Endodermal cell (in vitro differentiated cells): ENCODE measurements at regions not wholly inside any gene's neighbourhood (a gene's known extent, or its start where the extent isn't known, plus 50 kb on each side); places are given as distances from the start of the nearest gene placed in this dataset.

Experiments
- DNase-seq: peaks from one replicate; pipeline ENCODE4 v3.0.0-alpha.2; 2017
- H3K27ac ChIP-seq: 2 replicates; pipeline ENCODE4 v1.5.1; 2013; ENCODE audit warnings: mild to moderate bottlenecking, low read depth, low read length, moderate library complexity
- H3K27me3 ChIP-seq: 2 replicates; pipeline ENCODE4 v1.6.1; 2013; ENCODE audit warnings: mild to moderate bottlenecking, low read length, moderate library complexity; ENCODE audit not compliant: insufficient read depth, control insufficient read depth, poor library complexity, severe bottlenecking
- H3K36me3 ChIP-seq: 2 replicates; pipeline ENCODE4 v1.7.0; 2013; ENCODE audit warnings: mild to moderate bottlenecking, low read length, moderate library complexity; ENCODE audit not compliant: control insufficient read depth, insufficient read depth
- H3K4me1 ChIP-seq: one replicate; pipeline ENCODE4 v1.7.0; 2013; ENCODE audit warnings: low read length; ENCODE audit not compliant: control insufficient read depth, insufficient read depth
- H3K4me3 ChIP-seq: 2 replicates; pipeline ENCODE4 v1.5.1; 2013; ENCODE audit warnings: mild to moderate bottlenecking, low read length, moderate library complexity
- H3K9ac ChIP-seq: 2 replicates; pipeline ENCODE4 v1.6.1; 2013; ENCODE audit warnings: mild to moderate bottlenecking, low read length, moderate library complexity; ENCODE audit not compliant: poor library complexity, severe bottlenecking; ENCODE audit errors: extremely low read depth
- H3K9me3 ChIP-seq: 2 replicates; pipeline ENCODE4 v1.6.1; 2013; ENCODE audit warnings: mild to moderate bottlenecking, low read length, moderate library complexity; ENCODE audit not compliant: control insufficient read depth
- H3K27ac Mint-ChIP-seq: 2 replicates; pipeline ENCODE4 v1.8.0; 2020; ENCODE audit warnings: mixed read lengths
- H3K27me3 Mint-ChIP-seq: 2 replicates; pipeline ENCODE4 v1.8.0; 2021; ENCODE audit warnings: mild to moderate bottlenecking, mixed read lengths; ENCODE audit not compliant: insufficient read depth
- H3K36me3 Mint-ChIP-seq: 2 replicates; pipeline ENCODE4 v1.8.0; 2020; ENCODE audit warnings: low read depth, mixed read lengths
- H3K4me1 Mint-ChIP-seq: 2 replicates; pipeline ENCODE4 v1.8.0; 2020; ENCODE audit warnings: mixed read lengths
- H3K4me3 Mint-ChIP-seq: 2 replicates; pipeline ENCODE4 v1.8.0; 2020; ENCODE audit warnings: mild to moderate bottlenecking, moderate library complexity, mixed read lengths
- H3K9me3 Mint-ChIP-seq: 2 replicates; pipeline ENCODE4 v1.8.0; 2020; ENCODE audit warnings: mild to moderate bottlenecking, mixed read lengths
- CTCF ChIP-seq: fragments of 200-600 bp; sonication (generic); conservative IDR thresholded peaks from 2 replicates; pipeline ENCODE4 v1.5.0; 2021; ENCODE audit warnings: antibody characterized with exemption, mild to moderate bottlenecking
- WGBS, 2 experiments: methylation state at CpG; one replicate each; pipeline versions ENCODE4 v1.1.5 to v1.1.7; 2013; ENCODE audit warnings: missing lambda C conversion rate in 2 of 2, mixed read lengths in 1 of 2; ENCODE audit not compliant: insufficient coverage in 1 of 2, insufficient read length in 1 of 2; 5-methylcytosine and 5-hydroxymethylcytosine counted together

GRCh38 chr18:28652654-28653053 is 475.7 kb upstream of the CDH2 start:
- H3K27me3 Mint-ChIP-seq: no peaks in the 10 kb centered on the region
- no peaks in the 10 kb centered on the region for H3K9me3 Mint-ChIP-seq
- H3K36me3 Mint-ChIP-seq: no peaks in the 10 kb centered on the region
- Histone ChIP-seq H3K9me3 (no peaks in the 10 kb centered on the region), H3K36me3 (no peaks in the 10 kb centered on the region), H3K4me1 (no peaks in the 10 kb centered on the region), H3K4me3 (no peak overlapping the region), H3K27ac (no peak overlapping the region), H3K9ac (no peak overlapping the region), H3K27me3 (no peaks in the 10 kb centered on the region)
- no peak overlapping the region for H3K27ac Mint-ChIP-seq
- H3K4me3 Mint-ChIP-seq: no peak overlapping the region
- DNase-seq: no peak
- WGBS, 2 experiments: 94% methylated on average over 3 of the region's 3 CpGs
- TF ChIP-seq CTCF: no peak
- no peaks in the 10 kb centered on the region for H3K4me1 Mint-ChIP-seq

- Mint-ChIP-seq H3K4me3 (no peak overlapping the region), H3K27ac (no peak overlapping the region), H3K36me3 (no peaks in the 10 kb centered on the region), H3K9me3 (no peaks in the 10 kb centered on the region), H3K27me3 (no peaks in the 10 kb centered on the region), H3K4me1 (no peaks in the 10 kb centered on the region)
- 91 to 92% methylated on average over 8 to 12 of the region's 12 CpGs for WGBS, 2 experiments
- Histone ChIP-seq H3K9ac (no peak overlapping the region), H3K9me3 (no peaks in the 10 kb centered on the region), H3K4me3 (no peak overlapping the region), H3K27me3 (no peaks in the 10 kb centered on the region), H3K36me3 (no peaks in the 10 kb centered on the region), H3K27ac (no peak overlapping the region), H3K4me1 (no peaks in the 10 kb centered on the region)
- TF ChIP-seq CTCF: no peak
- no peak for DNase-seq
Measured at GRCh38 chr18:28651298-28651697, 474.4 kb upstream of the CDH2 start.

- TF ChIP-seq CTCF: no peak
- H3K27me3 ChIP-seq: no peaks in the 10 kb centered on the region
- no peak for DNase-seq
- H3K27me3 Mint-ChIP-seq: no peaks in the 10 kb centered on the region
- 93% methylated on average over 1 of the region's 2 CpGs; no CpG with 5 or more reads in 1 of the 2 experiments for WGBS, 2 experiments
- H3K27ac ChIP-seq: no peak overlapping the region
- H3K36me3 ChIP-seq: no peaks in the 10 kb centered on the region
- H3K4me3 Mint-ChIP-seq: no peak overlapping the region
- no peaks in the 10 kb centered on the region for H3K9me3 Mint-ChIP-seq
- H3K27ac Mint-ChIP-seq: no peak overlapping the region
- no peak overlapping the region for H3K9ac ChIP-seq
- no peak overlapping the region for H3K4me3 ChIP-seq
- no peaks in the 10 kb centered on the region for H3K36me3 Mint-ChIP-seq
- H3K9me3 ChIP-seq: no peaks in the 10 kb centered on the region
- H3K4me1 ChIP-seq: no peaks in the 10 kb centered on the region
- H3K4me1 Mint-ChIP-seq: no peaks in the 10 kb centered on the region
Measured at GRCh38 chr18:28650860-28651259, 473.9 kb upstream of the CDH2 start.
